WI38 (cell line): ENCODE measurements at regions not wholly inside any gene's neighbourhood (a gene's known extent, or its start where the extent isn't known, plus 50 kb on each side); places are given as distances from the start of the nearest gene placed in this dataset.

Experiments used
- H3K4me3 ChIP-seq: 2 replicates; pipeline ENCODE4 v1.5.1; 2011; ENCODE audit warnings: low read depth, mild to moderate bottlenecking, control low read depth, low read length
- TF ChIP-seq, protein P1 (sequence below): IDR thresholded peaks from 2 replicates; pipeline ENCODE4 v1.5.1; 2012; ENCODE audit warnings: low read depth, mild to moderate bottlenecking, control low read depth, low read length

DNA sequence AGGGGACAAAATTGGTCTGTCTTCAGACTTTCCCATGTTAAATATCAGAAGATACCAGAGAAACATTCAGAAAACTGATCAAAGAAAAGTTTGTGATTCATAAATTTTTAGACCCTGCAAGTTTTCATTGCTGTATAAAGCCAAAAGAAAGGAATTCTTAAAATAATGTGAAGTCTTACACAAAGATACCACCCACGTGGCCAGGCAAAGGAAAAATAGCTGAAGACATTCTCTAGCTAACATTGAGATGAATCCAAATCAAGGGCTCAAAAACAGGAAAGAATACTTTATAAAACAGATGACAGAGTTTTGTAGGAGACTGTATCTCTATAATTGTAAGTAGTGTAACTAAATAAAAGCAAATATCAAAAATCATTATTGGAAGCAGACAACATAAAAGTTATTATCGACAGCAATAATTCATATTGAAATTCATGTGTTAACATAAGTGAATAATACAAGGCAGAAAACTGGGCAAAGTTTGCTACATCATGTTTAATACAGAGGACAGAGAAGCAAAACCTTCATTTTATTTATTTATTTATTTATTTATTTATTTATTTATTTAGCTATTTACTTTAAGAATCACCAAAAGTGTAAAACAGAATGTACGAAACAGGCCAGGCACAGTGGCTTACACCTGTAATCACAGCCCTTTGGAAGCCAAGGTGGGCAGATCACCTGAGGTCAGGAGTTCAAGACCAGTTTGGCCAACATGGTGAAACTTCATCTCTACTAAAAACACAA is 204.6 kb upstream of the SLIT2 start:
- no peak overlapping the region for H3K4me3 ChIP-seq
- TF ChIP-seq, protein P1, sequence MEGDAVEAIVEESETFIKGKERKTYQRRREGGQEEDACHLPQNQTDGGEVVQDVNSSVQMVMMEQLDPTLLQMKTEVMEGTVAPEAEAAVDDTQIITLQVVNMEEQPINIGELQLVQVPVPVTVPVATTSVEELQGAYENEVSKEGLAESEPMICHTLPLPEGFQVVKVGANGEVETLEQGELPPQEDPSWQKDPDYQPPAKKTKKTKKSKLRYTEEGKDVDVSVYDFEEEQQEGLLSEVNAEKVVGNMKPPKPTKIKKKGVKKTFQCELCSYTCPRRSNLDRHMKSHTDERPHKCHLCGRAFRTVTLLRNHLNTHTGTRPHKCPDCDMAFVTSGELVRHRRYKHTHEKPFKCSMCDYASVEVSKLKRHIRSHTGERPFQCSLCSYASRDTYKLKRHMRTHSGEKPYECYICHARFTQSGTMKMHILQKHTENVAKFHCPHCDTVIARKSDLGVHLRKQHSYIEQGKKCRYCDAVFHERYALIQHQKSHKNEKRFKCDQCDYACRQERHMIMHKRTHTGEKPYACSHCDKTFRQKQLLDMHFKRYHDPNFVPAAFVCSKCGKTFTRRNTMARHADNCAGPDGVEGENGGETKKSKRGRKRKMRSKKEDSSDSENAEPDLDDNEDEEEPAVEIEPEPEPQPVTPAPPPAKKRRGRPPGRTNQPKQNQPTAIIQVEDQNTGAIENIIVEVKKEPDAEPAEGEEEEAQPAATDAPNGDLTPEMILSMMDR, result no peak

DNA sequence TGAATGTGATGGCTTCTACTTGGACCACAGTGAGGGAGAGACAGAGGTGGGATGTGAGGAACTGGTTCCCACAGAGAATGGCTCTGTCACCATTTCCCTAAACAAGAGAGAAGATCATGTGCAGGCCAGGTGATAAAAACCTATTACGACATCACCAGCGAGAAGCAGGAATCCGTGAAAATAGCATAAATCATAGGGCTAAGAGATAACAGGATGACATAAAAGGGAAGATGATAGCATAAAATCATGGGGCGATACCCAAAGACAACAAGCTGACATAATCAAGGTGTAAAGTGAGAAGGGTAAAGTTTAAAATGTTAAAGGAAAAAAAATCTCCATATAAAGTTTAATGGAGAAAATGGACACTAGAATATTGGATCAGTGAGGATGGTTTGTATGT is 205.5 kb upstream of the SLIT2 start:
- TF ChIP-seq, protein P1, result no peak
- no peak overlapping the region for H3K4me3 ChIP-seq

DNA sequence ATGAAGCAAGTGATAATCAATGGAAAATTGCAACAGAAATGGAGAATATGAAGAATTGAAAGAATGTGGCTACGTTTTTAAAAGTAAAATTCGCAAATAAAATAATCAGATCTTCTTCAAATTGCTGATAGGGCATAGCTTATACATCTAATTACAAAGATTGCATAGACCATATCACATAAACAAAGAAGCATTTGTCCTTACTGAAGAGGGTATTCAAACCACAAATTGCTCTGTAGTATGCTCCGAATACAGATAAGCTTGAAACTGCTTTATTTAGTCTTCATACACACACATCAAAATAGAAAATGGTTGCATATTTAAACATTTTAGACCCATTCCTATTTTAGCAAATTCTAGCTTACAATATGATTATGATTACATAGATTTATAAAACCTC is 206.7 kb upstream of the SLIT2 start:
- H3K4me3 ChIP-seq, result no peak overlapping the region
- TF ChIP-seq, protein P1, result no peak

DNA sequence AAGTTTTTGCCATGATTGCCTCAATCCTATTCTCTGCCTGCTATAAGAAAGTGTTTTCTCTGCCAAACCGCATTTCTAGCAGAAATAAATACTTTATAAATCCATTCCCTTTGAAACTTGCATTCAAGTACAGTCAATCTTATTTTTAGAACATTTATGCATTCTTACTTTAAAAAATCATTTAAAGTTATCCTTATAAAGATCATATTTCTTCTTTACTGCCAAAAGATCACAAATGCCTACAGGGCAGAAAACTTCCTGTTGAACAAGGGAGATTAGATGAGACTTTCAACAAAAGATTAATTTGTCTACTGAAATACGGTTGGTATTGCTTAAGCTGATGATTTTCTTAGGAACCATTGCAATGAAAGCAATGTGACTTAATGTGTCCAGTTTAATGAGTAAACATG is 207.2 kb upstream of the SLIT2 start:
- TF ChIP-seq, protein P1, result no peak

DNA sequence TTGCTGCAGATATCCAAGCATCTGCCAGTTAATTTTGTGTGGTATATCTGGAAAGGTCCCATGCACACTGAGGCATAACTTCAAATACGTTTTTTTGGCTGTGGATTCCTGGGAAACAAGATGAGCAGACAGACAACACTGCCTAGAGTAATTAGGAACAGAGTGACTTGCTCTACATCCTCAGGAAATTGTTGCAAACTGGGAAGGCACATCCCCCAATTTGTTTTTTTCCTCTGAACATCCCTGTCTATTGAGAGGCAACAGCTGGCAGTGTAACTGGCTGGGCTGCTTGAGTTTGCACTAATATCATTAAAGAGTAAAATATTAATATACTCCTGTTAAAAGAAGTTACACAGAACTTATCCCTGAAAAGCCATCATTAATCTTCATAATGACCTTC is 207.7 kb upstream of the SLIT2 start:
- no peak overlapping the region for H3K4me3 ChIP-seq
- TF ChIP-seq, protein P1, result no peak

More for the DNA sequence above, 207.2 kb upstream of the SLIT2 start:
- H3K4me3 ChIP-seq, result no peak overlapping the region

DNA sequence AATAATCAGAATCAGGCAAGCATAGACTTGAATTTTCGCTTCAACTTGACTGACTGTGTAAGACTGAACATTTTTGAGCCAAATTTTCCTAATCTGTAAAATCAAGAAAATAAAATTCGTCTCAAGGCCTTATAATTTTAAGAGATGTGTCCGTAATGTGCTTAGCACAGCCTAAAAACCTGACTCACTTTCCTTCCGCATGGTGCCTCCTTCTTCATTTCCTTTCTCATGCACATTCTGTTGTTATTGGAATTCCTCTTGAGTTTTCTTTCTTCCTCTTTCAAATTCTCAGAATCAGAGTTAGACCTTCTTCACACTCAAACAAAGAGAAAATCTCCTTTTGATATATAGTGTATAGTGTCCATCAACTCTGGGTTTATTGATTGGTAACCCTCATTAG is 208.9 kb upstream of the SLIT2 start:
- TF ChIP-seq, protein P1, result no peak

DNA sequence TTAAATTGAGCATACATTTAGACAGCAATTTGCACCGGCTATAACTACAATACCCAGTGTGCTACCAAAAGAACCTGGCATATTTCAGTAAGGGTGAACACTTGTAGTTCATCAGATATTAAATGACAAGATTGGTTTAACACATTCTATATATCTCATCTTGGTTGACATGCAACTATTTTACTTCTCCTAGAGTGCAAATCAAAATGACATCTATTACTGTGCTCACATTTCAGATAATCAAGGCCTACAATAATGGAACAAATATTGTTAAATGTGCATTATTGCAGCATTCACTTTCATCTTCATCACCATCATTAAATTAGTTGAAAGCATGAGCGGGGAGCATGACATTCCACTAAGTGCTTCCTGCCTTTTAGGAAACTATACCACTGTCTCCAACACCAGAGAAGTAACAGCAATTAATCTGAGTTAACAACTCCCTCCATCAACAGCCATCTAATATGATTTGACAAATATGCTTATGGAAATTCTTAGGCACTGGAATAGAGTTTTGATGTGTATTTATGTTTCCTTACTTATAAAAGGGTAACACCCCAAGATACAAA is 209.8 kb upstream of the SLIT2 start:
- TF ChIP-seq, protein P1, result no peak
- H3K4me3 ChIP-seq, result no peak overlapping the region

More for the DNA sequence above, 208.9 kb upstream of the SLIT2 start:
- no peak overlapping the region for H3K4me3 ChIP-seq
